ENCODE measurements at regions not wholly inside any gene's neighbourhood (a gene's known extent, or its start where the extent isn't known, plus 50 kb on each side); places are given as distances from the start of the nearest gene placed in this dataset.

DNA sequence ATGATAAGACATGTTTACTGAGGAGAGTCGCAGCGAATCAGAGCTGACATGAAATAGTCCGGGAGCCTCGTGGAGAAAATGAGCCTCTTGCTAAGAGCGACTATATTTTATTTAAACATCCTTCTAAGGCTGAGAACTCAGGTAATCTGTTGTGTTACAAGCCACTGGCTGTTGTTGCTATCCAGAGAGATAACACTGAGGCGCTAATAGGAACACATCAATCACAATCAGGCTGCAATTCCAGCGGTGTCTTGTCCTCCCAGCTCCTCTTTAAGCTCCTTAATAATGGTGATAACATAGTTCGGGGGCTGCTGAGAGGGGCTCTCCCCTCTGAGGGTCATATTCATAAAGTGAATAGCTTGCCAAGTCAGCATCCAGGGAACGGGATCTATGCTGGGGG, 95.1 kb downstream of the INSIG2 start:
- TF ChIP-seq CTCF (IDR thresholded peaks at IDR 0.05; ENCODE audit: insufficient read depth, low read depth, low read length) (no peak), EZH2 (IDR thresholded peaks at IDR 0.05; ENCODE audit: insufficient read depth, low read length) (no peak)
